NT2/D1 (cell line): ENCODE measurements at regions not wholly inside any gene's neighbourhood (a gene's known extent, or its start where the extent isn't known, plus 50 kb on each side); places are given as distances from the start of the nearest gene placed in this dataset.

Source experiments
- DNase-seq: peaks from one replicate; pipeline ENCODE4 v3.0.0-alpha.2; 2011; ENCODE audit warnings: low read depth, low spot score
- H3K27me3 ChIP-seq: 2 replicates; pipeline ENCODE4 v1.6.0; 2011; ENCODE audit warnings: mild to moderate bottlenecking; ENCODE audit not compliant: insufficient read length, insufficient read depth
- H3K36me3 ChIP-seq: 2 replicates; pipeline ENCODE4 v1.6.1; 2011; ENCODE audit warnings: mild to moderate bottlenecking, low read length, mixed read lengths; ENCODE audit not compliant: insufficient read depth, insufficient read length
- H3K4me1 ChIP-seq: 2 replicates; pipeline ENCODE4 v1.5.1; 2011; ENCODE audit not compliant: insufficient read depth, insufficient read length
- H3K4me3 ChIP-seq: 2 replicates; pipeline ENCODE4 v1.5.1; 2011; ENCODE audit warnings: low read depth; ENCODE audit not compliant: insufficient read length
- H3K9ac ChIP-seq: 2 replicates; pipeline ENCODE4 v1.6.0; 2011; ENCODE audit warnings: low read depth; ENCODE audit not compliant: insufficient read length
- H3K9me3 ChIP-seq: 2 replicates; pipeline ENCODE4 v1.5.1; 2011; ENCODE audit warnings: mild to moderate bottlenecking, low read length; ENCODE audit not compliant: insufficient read depth
- SUZ12 ChIP-seq: IDR thresholded peaks from 2 replicates; pipeline ENCODE4 v1.6.1; 2011; ENCODE audit not compliant: insufficient read length, insufficient read depth; ENCODE audit errors: extremely low read depth
- YY1 ChIP-seq: IDR thresholded peaks from 2 replicates; pipeline ENCODE4 v1.6.1; 2011; ENCODE audit not compliant: insufficient read length, insufficient read depth
- ZNF274 ChIP-seq: IDR thresholded peaks from 2 replicates; pipeline ENCODE4 v1.6.1; 2011; ENCODE audit warnings: mild to moderate bottlenecking, low read depth, low read length

- DNase-seq: no peak
- Histone ChIP-seq H3K9ac (no peak overlapping the region), H3K9me3 (no peaks in the 10 kb centered on the region), H3K36me3 (no peaks in the 10 kb centered on the region), H3K27me3 (no peaks in the 10 kb centered on the region), H3K4me1 (no peaks in the 10 kb centered on the region), H3K4me3 (no peak overlapping the region)
- TF ChIP-seq SUZ12 (no peak), ZNF274 (no peak), YY1 (no peak)
These were observed 96.9 kb upstream of the ADTRP start for GRCh38 chr6:11875325-11876109.

GRCh38 chr6:11869672-11870340 is 91.2 kb upstream of the ADTRP start:
- DNase-seq: no peak
- no peaks in the 10 kb centered on the region for H3K4me1 ChIP-seq
- no peaks in the 10 kb centered on the region for H3K27me3 ChIP-seq
- no peak for TF ChIP-seq SUZ12
- no peak for TF ChIP-seq YY1
- no peak for TF ChIP-seq ZNF274
- H3K9ac ChIP-seq: no peak overlapping the region
- no peak overlapping the region for H3K4me3 ChIP-seq
- no peaks in the 10 kb centered on the region for H3K36me3 ChIP-seq
- H3K9me3 ChIP-seq: no peaks in the 10 kb centered on the region

- Histone ChIP-seq H3K36me3 (no peaks in the 10 kb centered on the region), H3K9me3 (no peaks in the 10 kb centered on the region), H3K4me1 (no peaks in the 10 kb centered on the region), H3K4me3 (no peak overlapping the region), H3K27me3 (no peaks in the 10 kb centered on the region), H3K9ac (no peak overlapping the region)
- TF ChIP-seq ZNF274 (no peak), YY1 (no peak), SUZ12 (no peak)
- no peak for DNase-seq
These were observed 89.8 kb upstream of the ADTRP start for GRCh38 chr6:11868392-11868791.

DNA sequence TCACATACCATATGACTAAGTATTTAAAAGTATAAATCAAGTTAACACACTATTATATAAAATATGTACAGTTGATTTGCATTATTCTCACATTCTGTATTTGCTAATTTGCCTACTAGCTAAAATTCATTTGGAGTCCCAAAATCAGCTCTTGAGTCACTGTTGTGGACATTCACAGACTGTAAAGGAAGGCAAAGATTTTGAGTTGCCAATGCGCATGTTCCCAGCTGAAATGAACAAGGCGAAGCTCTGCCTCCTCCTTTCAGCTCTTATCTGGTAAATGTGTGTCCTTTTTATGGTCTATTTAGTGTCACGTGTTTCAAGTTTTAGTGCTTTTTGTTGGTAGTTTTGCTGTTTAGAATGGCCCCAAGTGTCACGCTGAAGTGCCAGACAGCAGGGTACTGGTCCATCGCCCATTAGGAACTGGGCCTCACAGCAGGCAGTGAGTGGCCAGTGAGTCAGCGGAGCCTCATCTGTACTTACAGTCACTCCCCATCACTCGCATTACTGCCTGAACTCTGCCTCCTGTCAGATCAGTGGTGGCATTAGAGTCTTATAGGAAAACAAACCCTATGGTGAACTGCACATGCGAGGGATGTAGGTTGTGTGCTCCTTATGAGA is 87.2 kb upstream of the ADTRP start:
- no peak for DNase-seq
- Histone ChIP-seq H3K4me3 (no peak overlapping the region), H3K9ac (no peak overlapping the region), H3K27me3 (no peaks in the 10 kb centered on the region), H3K36me3 (no peaks in the 10 kb centered on the region), H3K4me1 (no peaks in the 10 kb centered on the region), H3K9me3 (no peaks in the 10 kb centered on the region)
- TF ChIP-seq SUZ12 (no peak), YY1 (no peak), ZNF274 (no peak)

DNA sequence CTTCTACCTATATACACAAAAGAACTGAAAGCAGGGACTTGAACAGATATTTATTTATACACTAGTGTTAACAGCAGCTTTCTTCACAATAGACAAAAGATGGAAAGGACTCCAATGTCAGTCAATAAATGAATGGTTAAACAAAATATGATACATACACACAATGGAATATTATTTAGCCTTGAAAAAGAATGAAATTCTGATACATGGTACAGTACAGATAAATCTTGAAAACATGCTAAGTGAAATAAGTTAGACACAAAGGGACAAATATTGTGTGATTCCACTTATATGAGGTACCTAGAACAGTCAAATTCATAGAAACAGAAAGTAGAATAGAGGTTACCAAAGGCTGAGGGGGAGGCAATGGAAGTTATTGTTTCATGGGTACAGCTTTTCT is 79.8 kb upstream of the ADTRP start:
- H3K27me3 ChIP-seq: no peaks in the 10 kb centered on the region
- no peak for TF ChIP-seq ZNF274
- TF ChIP-seq YY1: no peak
- no peak for TF ChIP-seq SUZ12
- H3K9ac ChIP-seq: no peak overlapping the region
- no peaks in the 10 kb centered on the region for H3K4me1 ChIP-seq
- H3K36me3 ChIP-seq: no peaks in the 10 kb centered on the region
- no peaks in the 10 kb centered on the region for H3K9me3 ChIP-seq
- H3K4me3 ChIP-seq: no peak overlapping the region
- DNase-seq: no peak

DNA sequence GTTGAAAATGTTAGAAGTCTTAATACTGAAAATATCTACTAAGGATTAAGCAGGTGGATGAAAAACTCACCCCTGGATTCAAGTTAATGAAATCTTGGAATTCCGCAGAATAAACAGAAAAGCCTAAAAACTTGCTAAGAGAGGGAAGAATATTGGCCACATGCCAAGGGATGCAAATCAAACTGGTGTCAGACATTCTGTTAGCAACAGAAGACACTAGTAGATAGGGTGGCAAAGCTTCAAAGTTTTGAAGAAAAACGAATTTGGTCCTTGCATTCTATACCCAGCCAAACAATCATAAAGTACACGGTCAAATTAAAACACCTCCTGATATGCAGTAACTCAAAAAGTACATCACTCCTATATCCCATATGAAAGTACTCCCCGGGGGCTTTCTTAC is 77.1 kb upstream of the ADTRP start:
- H3K36me3 ChIP-seq: no peaks in the 10 kb centered on the region
- H3K4me1 ChIP-seq: no peaks in the 10 kb centered on the region
- H3K9me3 ChIP-seq: no peaks in the 10 kb centered on the region
- H3K9ac ChIP-seq: no peak overlapping the region
- H3K27me3 ChIP-seq: no peaks in the 10 kb centered on the region
- H3K4me3 ChIP-seq: no peak overlapping the region
- TF ChIP-seq YY1 (no peak), SUZ12 (no peak), ZNF274 (no peak)
- DNase-seq: no peak

DNA sequence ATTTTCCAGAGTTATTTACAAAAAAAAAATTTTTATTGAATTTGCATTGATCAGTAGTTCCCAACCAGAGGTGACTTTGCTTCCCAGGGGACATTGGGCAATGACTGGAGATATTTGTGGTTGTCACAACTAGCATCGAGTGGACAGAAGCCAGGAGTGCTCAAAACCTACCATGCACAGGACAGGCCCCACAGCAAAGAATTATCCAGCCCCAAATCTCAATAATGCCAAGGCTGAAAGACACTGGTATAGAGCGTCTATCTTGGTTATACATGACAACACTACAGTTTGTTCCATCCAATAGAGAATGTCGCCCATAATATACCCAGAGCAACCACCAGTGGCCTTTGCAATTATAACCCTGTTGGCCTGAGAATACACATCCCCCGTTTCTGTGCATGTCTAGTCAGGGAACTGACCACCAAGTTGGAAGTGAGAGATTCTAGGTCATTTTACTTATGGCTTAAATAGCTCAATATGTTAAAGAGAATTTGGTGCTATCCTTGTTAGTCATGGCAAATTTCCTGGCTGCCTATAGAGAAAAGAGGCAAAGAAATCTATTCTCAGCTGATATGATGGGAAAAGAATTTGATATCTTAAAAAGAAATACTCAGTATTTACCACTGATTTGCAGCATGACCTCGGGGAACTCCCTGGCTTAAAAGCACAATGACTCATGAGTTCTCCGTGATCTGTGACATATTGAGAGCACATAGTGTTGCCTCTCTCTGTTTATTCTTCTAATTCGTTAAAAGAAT is 76.0 kb upstream of the ADTRP start:
- Histone ChIP-seq H3K9ac (no peak overlapping the region), H3K9me3 (no peaks in the 10 kb centered on the region), H3K27me3 (no peaks in the 10 kb centered on the region), H3K4me3 (no peak overlapping the region), H3K36me3 (no peaks in the 10 kb centered on the region), H3K4me1 (no peaks in the 10 kb centered on the region)
- no peak for DNase-seq
- TF ChIP-seq YY1: no peak
- TF ChIP-seq ZNF274: no peak
- no peak for TF ChIP-seq SUZ12
